Lung (tissue), 11 donors: ENCODE measurements at regions not wholly inside any gene's neighbourhood (a gene's known extent, or its start where the extent isn't known, plus 50 kb on each side); places are given as distances from the start of the nearest gene placed in this dataset.

Experiments used
- ATAC-seq: fragments of 200-7000 bp; cut with Tn5 transposase; one replicate; pipeline ENCODE4 v1.9.1; 2020; ENCODE audit warnings: moderate number of reproducible peaks; ENCODE audit not compliant: insufficient read depth, low FRiP score
- DNase-seq, 3 donors: peaks; one replicate each; pipeline ENCODE4 v3.0.0-alpha.2; 2013 to 2017
- H3K27ac ChIP-seq, 2 donors: one replicate each; pipeline ENCODE4 v1.5.1; 2013; ENCODE audit warnings: mild to moderate bottlenecking in 2 of 2, moderate library complexity in 2 of 2, control low read depth in 1 of 2, inconsistent platforms in 1 of 2, low read depth in 1 of 2, low read length in 1 of 2
- H3K27me3 ChIP-seq, 3 donors: one replicate each; pipeline ENCODE4 v1.5.1; 2013; ENCODE audit warnings: low read length in 2 of 3; ENCODE audit not compliant: control insufficient read depth in 3 of 3, insufficient read depth in 3 of 3
- H3K36me3 ChIP-seq, 4 donors: one replicate each; pipeline ENCODE4 v1.5.1; 2013; ENCODE audit warnings: low read length in 4 of 4, mild to moderate bottlenecking in 1 of 4, moderate library complexity in 1 of 4; ENCODE audit not compliant: control insufficient read depth in 4 of 4, insufficient read depth in 4 of 4
- H3K4me1 ChIP-seq, 5 donors: one replicate each; pipeline ENCODE4 v1.5.1; 2013; ENCODE audit warnings: low read length in 5 of 5, mild to moderate bottlenecking in 2 of 5, moderate library complexity in 1 of 5; ENCODE audit not compliant: control insufficient read depth in 5 of 5, insufficient read depth in 5 of 5
- H3K4me3 ChIP-seq: one replicate; pipeline ENCODE4 v1.5.1; 2013; ENCODE audit warnings: mild to moderate bottlenecking, control low read depth, moderate library complexity
- H3K9ac ChIP-seq, 2 donors: one replicate each; pipeline ENCODE4 v1.5.1; 2013; ENCODE audit warnings: low read length in 2 of 2, control low read depth in 1 of 2; ENCODE audit not compliant: insufficient read depth in 1 of 2
- H3K9me3 ChIP-seq, 4 donors: one replicate each; pipeline ENCODE4 v1.5.1; 2013; ENCODE audit warnings: low read length in 3 of 4, mild to moderate bottlenecking in 1 of 4, moderate library complexity in 1 of 4; ENCODE audit not compliant: control insufficient read depth in 4 of 4, insufficient read depth in 3 of 4
- WGBS, 2 donors: extraction: QIAGEN DNeasy Blood & Tissue Kit; methylation state at CpG; one replicate each; pipeline ENCODE4 v1.1.7; 2013; 5-methylcytosine and 5-hydroxymethylcytosine counted together
- TF ChIP-seq, protein P1 (sequence below): IDR thresholded peaks from 2 replicates; pipeline ENCODE4 v1.5.1; 2012; ENCODE audit warnings: mild to moderate bottlenecking; ENCODE audit errors: control extremely low read depth, extremely low read depth
- donor health status: control.
- donor health status: control.
- donor health status: Bipolar disorder and iron deficiency.
- donor health status: healthy.
- donor health status: DM: yes; HTN: yes; CAD: no.

DNA sequence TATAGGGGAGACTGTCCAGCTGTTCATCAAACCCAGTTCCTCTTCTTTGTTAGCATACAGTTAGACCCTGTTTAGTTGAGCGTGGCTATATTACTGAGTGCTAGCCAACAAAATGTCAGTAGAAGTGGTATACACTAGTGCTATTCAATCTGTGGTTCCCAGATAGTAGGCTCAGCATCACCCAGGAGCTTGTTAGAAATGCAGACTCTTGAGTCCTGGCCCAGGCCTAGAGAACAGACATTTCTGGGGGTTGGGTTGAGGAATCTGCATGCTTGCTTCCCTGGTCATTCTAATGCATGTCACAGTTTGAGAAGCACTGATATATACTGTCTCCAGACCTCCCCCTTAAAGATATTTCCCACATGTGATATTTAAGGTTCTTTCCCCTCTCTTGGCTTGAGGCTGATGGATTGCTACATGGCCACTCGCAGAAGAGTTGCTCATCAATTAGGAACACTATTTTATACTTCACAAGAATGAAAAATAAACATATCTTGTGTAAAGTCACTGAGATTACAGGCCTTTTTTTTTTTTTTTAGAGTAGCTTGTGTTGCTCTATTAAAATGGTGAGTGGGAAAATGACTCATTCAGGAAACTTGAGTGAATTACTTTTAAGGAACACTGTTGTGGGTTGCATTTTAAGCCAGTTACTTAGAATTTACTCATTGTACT, 289.0 kb downstream of the STIM2 start:
- Histone ChIP-seq H3K27me3 (no peaks in the 10 kb centered on the region), H3K27ac (no peak overlapping the region), H3K4me3 (no peak overlapping the region), H3K36me3 (no peaks in the 10 kb centered on the region), H3K9ac (no peak overlapping the region), H3K4me1 (no peaks in the 10 kb centered on the region), H3K9me3 (no peaks in the 10 kb centered on the region)
- TF ChIP-seq, protein P1, sequence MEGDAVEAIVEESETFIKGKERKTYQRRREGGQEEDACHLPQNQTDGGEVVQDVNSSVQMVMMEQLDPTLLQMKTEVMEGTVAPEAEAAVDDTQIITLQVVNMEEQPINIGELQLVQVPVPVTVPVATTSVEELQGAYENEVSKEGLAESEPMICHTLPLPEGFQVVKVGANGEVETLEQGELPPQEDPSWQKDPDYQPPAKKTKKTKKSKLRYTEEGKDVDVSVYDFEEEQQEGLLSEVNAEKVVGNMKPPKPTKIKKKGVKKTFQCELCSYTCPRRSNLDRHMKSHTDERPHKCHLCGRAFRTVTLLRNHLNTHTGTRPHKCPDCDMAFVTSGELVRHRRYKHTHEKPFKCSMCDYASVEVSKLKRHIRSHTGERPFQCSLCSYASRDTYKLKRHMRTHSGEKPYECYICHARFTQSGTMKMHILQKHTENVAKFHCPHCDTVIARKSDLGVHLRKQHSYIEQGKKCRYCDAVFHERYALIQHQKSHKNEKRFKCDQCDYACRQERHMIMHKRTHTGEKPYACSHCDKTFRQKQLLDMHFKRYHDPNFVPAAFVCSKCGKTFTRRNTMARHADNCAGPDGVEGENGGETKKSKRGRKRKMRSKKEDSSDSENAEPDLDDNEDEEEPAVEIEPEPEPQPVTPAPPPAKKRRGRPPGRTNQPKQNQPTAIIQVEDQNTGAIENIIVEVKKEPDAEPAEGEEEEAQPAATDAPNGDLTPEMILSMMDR = no peak
- DNase-seq (peak in 2 of 3 donors; percentile 4 to 9), ATAC-seq (no peak)
- 65 to 80% methylated on average over 2 of the region's 2 CpGs for WGBS, 2 donors

DNA sequence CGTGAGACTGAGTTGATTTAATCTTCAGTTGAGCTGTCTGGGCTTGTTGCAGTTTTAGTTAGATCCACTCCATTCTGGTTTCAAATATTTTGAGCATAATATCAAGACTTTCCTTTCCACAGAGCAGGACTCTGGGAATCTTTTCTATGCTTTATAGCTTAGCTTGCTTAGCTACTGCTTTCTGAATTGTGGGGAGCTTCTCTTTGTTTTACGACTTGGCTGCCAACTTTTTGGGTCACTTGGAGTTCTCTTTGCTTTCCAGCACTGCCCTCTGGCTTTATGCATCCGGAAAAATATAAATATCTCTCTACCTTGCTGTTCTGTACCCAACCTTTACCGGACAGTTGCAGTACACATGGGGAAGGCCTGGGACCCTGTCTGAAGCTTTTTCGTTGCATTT, 292.1 kb downstream of the STIM2 start:
- Histone ChIP-seq H3K4me3 (no peak overlapping the region), H3K36me3 (no peaks in the 10 kb centered on the region), H3K9me3 (no peaks in the 10 kb centered on the region), H3K27ac (no peak overlapping the region), H3K4me1 (no peaks in the 10 kb centered on the region), H3K9ac (no peak overlapping the region), H3K27me3 (no peaks in the 10 kb centered on the region)
- TF ChIP-seq, protein P1 = no peak
- 89 to 91% methylated on average over 5 of the region's 5 CpGs for WGBS, 2 donors
- ATAC-seq (no peak), DNase-seq (no peak)

DNA sequence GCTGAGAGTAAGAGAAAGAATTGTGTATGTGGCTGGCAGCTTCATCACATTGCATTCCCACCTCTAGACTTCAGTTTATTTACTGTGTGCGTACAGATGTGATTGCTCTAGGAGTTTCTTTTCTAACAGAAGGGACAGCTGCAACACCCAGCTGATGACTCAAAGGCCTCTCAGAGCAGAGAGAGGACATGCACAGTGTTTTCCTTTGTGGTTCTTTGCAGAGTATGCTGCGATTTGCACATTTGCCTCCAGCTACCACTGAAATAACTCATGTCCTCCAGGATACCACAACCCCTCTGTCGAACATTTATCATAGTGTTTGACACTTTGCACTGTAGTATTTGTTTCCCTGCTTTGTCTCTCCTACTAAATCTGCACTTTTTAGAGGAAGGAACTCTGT, 294.1 kb downstream of the STIM2 start:
- no peaks in the 10 kb centered on the region for H3K27me3 ChIP-seq
- DNase-seq (peak in 2 of 3 donors; percentile 18 to 21), ATAC-seq (no peak)
- H3K36me3 ChIP-seq = no peaks in the 10 kb centered on the region
- 14 to 23% methylated on average over 3 of the region's 3 CpGs for WGBS, 2 donors
- no peaks in the 10 kb centered on the region for H3K9me3 ChIP-seq
- TF ChIP-seq, protein P1 = no peak
- H3K4me1 ChIP-seq = no peaks in the 10 kb centered on the region
- H3K4me3 ChIP-seq = no peak overlapping the region
- no peak overlapping the region for H3K9ac ChIP-seq
- no peak overlapping the region for H3K27ac ChIP-seq

DNA sequence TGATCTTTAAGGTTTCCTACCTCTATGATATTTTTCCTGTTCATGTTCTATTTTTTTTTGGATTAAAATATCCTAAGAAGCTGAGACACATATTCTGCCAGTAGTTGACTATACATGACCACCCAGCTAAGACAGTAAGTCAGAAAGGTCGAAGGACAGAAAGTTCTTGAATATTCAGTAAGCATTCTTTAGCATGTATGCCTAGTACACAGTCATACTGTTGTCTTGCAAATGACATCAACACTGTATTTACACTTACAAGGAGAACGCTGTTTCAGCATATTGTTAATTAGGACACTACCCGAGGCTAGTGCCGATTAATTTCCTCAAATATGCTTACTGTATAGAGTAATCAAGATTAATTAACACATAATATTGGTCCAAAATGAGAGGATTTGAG, 300.6 kb downstream of the STIM2 start:
- no peak overlapping the region for H3K27ac ChIP-seq
- TF ChIP-seq, protein P1 = no peak
- H3K27me3 ChIP-seq = no peaks in the 10 kb centered on the region
- DNase-seq = no peak
- no peaks in the 10 kb centered on the region for H3K36me3 ChIP-seq
- no peaks in the 10 kb centered on the region for H3K4me1 ChIP-seq
- H3K9ac ChIP-seq = no peak overlapping the region
- no peaks in the 10 kb centered on the region for H3K9me3 ChIP-seq
- H3K4me3 ChIP-seq = no peak overlapping the region
- WGBS, 2 donors = 90 to 95% methylated on average over 4 of the region's 4 CpGs
- ATAC-seq = no peak
